ENCODE measurements at regions not wholly inside any gene's neighbourhood (a gene's known extent, or its start where the extent isn't known, plus 50 kb on each side); places are given as distances from the start of the nearest gene placed in this dataset.
"Not testable (repeated sequence)": the region's sequence is repeated elsewhere in the genome, so short reads cannot be mapped to it uniquely, and the experiment has no call there.

- Histone ChIP-seq H3K9me3 (no peaks in the 10 kb centered on the region), H3K4me1 (no peaks in the 10 kb centered on the region), H3K4me2 (no peak overlapping the region), H3K4me3 (no peak overlapping the region), H3K27ac (no peak overlapping the region)
- POLR2A ChIA-PET: no interaction called here
- ATAC-seq (no peak), FAIRE-seq (no peak), DNase-seq (ENCODE audit: low read depth in 1 of 2, low spot score in 1 of 2) (no peak)
- 5% methylated on average over 2 of the region's 2 CpGs for WGBS (ENCODE audit: missing lambda C conversion rate)
- TF ChIP-seq CEBPB (IDR thresholded peaks at IDR 0.05) (no peak), ZFP36 (IDR thresholded peaks at IDR 0.05; ENCODE audit: borderline replicate concordance, partially characterized antibody) (no peak), FOSL2 (IDR thresholded peaks at IDR 0.05) (no peak), FOSL2 (CRISPR knock-in tag; IDR thresholded peaks at IDR 0.05) (no peak), POLR2A (IDR thresholded peaks at IDR 0.05; ENCODE audit: low read length) (no peak)
- CTCF ChIA-PET: no interaction called here
Measured at GRCh38 chr18:66377291-66377690, 226.6 kb downstream of the CDH19 start.

GRCh38 chr18:66375391-66375790, 228.5 kb downstream of the CDH19 start:
- DNase-seq (ENCODE audit: low read depth in 1 of 2, low spot score in 1 of 2): not testable (repeated sequence)

GRCh38 chr18:66346833-66347588, 256.9 kb downstream of the CDH19 start:
- ChIA-PET CTCF (no interaction called here), POLR2A (no interaction called here)
- no peak for TF ChIP-seq USF2 (IDR thresholded peaks at IDR 0.05)
- no peak for TF ChIP-seq HOXB13 (CRISPR knock-in tag; IDR thresholded peaks at IDR 0.05; ENCODE audit: low read depth)
- TF ChIP-seq FOXS1 (CRISPR knock-in tag; IDR thresholded peaks at IDR 0.05): no peak
- TF ChIP-seq PBX3 (IDR thresholded peaks at IDR 0.05): no peak
- TF ChIP-seq RNF2 (IDR thresholded peaks at IDR 0.05; ENCODE audit: borderline replicate concordance, low read depth): no peak
- TF ChIP-seq HMGXB4 (CRISPR knock-in tag; IDR thresholded peaks at IDR 0.05; ENCODE audit: borderline replicate concordance): no peak
- TF ChIP-seq CTCF (IDR thresholded peaks at IDR 0.05): no peak
- TF ChIP-seq CHD4 (IDR thresholded peaks at IDR 0.05; ENCODE audit: borderline replicate concordance): no peak
- TF ChIP-seq BCL3 (IDR thresholded peaks at IDR 0.05): no peak
- no peak for TF ChIP-seq EHF (CRISPR knock-in tag; IDR thresholded peaks at IDR 0.05)
- no peak for TF ChIP-seq JUNB (IDR thresholded peaks at IDR 0.05)
- no peak for TF ChIP-seq CEBPB (IDR thresholded peaks at IDR 0.05)
- no peak for TF ChIP-seq E2F6 (IDR thresholded peaks at IDR 0.05; ENCODE audit: borderline replicate concordance, low read depth)
- no peak for TF ChIP-seq MAFK (IDR thresholded peaks at IDR 0.05; ENCODE audit: partially characterized antibody)
- TF ChIP-seq GATA3 (IDR thresholded peaks at IDR 0.05; ENCODE audit: borderline replicate concordance): no peak
- no peak for TF ChIP-seq POLR2AphosphoS2 (conservative IDR thresholded peaks at IDR 0.05; ENCODE audit: low read length)
- TF ChIP-seq KDM5A (IDR thresholded peaks at IDR 0.05): no peak
- no peak for TF ChIP-seq JUN (IDR thresholded peaks at IDR 0.05)
- TF ChIP-seq CBX8 (IDR thresholded peaks at IDR 0.05): no peak
- H3K4me3 ChIP-seq: no peak overlapping the region
- no peak for DNase-seq (ENCODE audit: low read depth in 1 of 2, low spot score in 1 of 2)
- H3K27ac ChIP-seq: no peak overlapping the region
- H3K4me1 ChIP-seq: no peaks in the 10 kb centered on the region
- ATAC-seq: no peak
- H3K9me3 ChIP-seq: no peaks in the 10 kb centered on the region
- no peak overlapping the region for H3K4me2 ChIP-seq
- no peak for FAIRE-seq
- 22% methylated on average over 1 of the region's 1 CpG for WGBS (ENCODE audit: missing lambda C conversion rate)

More at GRCh38 chr18:66375391-66375790, 228.5 kb downstream of the CDH19 start:
- POLR2A ChIA-PET, ATAC-seq, H3K27ac ChIP-seq, CTCF ChIA-PET, FAIRE-seq, H3K9me3 ChIP-seq, H3K4me3 ChIP-seq, H3K4me1 ChIP-seq, H3K4me2 ChIP-seq: not testable (repeated sequence)
- 14% methylated on average over 2 of the region's 2 CpGs for WGBS (ENCODE audit: missing lambda C conversion rate)

Data from A549 (cell line).